ENCODE measurements at regions not wholly inside any gene's neighbourhood (a gene's known extent, or its start where the extent isn't known, plus 50 kb on each side); places are given as distances from the start of the nearest gene placed in this dataset.
"Not testable (repeated sequence)": the region's sequence is repeated elsewhere in the genome, so short reads cannot be mapped to it uniquely, and the experiment has no call there.

DNA sequence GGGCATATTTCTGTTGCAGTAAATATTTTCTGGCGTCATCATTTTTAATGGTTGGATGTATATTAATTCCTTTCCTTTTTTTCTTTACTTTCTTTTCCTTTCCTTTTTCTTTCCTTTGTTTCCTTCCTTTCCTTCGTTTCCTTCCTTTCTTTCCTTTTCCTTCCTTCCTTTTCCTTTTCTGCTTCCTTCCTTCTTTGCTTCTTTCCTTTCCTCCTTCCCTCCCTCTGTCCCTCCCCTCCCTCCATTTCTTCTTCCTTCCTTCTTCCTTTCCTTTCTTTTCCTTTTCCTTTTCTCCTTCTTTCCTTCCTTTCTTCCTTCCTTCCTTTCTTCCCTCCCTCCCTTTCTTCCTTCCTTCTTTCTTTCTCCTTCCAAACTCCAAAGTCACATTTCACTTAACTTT is 54.9 kb upstream of the LYSMD4 start:
- TF ChIP-seq, protein P1, sequence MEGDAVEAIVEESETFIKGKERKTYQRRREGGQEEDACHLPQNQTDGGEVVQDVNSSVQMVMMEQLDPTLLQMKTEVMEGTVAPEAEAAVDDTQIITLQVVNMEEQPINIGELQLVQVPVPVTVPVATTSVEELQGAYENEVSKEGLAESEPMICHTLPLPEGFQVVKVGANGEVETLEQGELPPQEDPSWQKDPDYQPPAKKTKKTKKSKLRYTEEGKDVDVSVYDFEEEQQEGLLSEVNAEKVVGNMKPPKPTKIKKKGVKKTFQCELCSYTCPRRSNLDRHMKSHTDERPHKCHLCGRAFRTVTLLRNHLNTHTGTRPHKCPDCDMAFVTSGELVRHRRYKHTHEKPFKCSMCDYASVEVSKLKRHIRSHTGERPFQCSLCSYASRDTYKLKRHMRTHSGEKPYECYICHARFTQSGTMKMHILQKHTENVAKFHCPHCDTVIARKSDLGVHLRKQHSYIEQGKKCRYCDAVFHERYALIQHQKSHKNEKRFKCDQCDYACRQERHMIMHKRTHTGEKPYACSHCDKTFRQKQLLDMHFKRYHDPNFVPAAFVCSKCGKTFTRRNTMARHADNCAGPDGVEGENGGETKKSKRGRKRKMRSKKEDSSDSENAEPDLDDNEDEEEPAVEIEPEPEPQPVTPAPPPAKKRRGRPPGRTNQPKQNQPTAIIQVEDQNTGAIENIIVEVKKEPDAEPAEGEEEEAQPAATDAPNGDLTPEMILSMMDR (IDR thresholded peaks at IDR 0.05; ENCODE audit: insufficient read depth, low read length, severe bottlenecking) = no peak
- FAIRE-seq = no peak

GRCh38 chr15:99784800-99785199 is 51.6 kb upstream of the LYSMD4 start:
- H3K27me3 ChIP-seq (ENCODE audit: control insufficient read depth, insufficient read depth, low read length); FAIRE-seq; H3K4me3 ChIP-seq (ENCODE audit: low read depth, low read length); H3K36me3 ChIP-seq (ENCODE audit: control insufficient read depth, insufficient read depth, low read length); DNase-seq (ENCODE audit: low read depth): not testable (repeated sequence)

More for the DNA sequence above, 54.9 kb upstream of the LYSMD4 start:
- Histone ChIP-seq H3K4me3 (ENCODE audit: low read depth, low read length) (no peak overlapping the region), H3K36me3 (ENCODE audit: control insufficient read depth, insufficient read depth, low read length) (no peaks in the 10 kb centered on the region), H3K27me3 (ENCODE audit: control insufficient read depth, insufficient read depth, low read length) (no peaks in the 10 kb centered on the region)
- DNase-seq (ENCODE audit: low read depth) = no peak

DNA sequence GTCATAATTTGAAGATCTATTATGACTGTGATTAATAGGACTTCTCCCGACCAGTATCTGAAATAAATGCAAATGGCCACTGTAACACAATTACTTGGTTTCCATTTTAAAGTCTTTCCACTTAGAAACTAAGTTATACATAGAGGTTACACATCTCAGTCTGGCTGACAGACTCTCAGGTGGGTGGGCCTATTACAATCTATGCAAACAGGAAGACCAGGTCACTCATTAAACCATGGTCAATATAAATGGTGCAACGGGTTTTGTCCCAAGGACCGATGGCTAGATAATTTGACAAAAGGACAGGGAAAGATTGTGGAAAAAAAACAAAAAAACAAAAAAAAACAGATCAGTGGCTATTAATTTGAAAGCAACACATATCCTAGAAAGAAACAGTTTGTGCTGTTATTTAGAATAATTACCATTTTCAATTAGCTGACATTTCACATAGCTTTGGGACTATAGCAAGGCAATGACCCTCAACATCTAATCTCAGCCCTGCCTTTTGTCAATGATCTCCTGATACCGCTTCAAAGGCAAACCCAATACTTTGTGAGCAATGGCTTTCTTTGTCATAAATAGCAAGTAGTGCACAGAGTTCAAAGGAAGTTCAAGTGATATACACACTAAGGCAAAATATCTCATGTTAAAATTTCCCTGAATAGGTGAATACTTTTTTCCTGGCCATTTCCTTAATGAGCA is 50.8 kb upstream of the LYSMD4 start:
- H3K36me3 ChIP-seq (ENCODE audit: control insufficient read depth, insufficient read depth, low read length); H3K4me3 ChIP-seq (ENCODE audit: low read depth, low read length); DNase-seq (ENCODE audit: low read depth); FAIRE-seq; H3K27me3 ChIP-seq (ENCODE audit: control insufficient read depth, insufficient read depth, low read length): not testable (repeated sequence)

Measured in bronchial epithelial cell (primary cell).